Amniotic stem cell (primary cell): ENCODE measurements at regions not wholly inside any gene's neighbourhood (a gene's known extent, or its start where the extent isn't known, plus 50 kb on each side); places are given as distances from the start of the nearest gene placed in this dataset.
"Not testable (repeated sequence)": the region's sequence is repeated elsewhere in the genome, so short reads cannot be mapped to it uniquely, and the experiment has no call there.

ENCODE experiments used
- DNase-seq: peaks from one replicate; lab custom pipeline; 2025; lab: John Stamatoyannopoulos, UW

DNA sequence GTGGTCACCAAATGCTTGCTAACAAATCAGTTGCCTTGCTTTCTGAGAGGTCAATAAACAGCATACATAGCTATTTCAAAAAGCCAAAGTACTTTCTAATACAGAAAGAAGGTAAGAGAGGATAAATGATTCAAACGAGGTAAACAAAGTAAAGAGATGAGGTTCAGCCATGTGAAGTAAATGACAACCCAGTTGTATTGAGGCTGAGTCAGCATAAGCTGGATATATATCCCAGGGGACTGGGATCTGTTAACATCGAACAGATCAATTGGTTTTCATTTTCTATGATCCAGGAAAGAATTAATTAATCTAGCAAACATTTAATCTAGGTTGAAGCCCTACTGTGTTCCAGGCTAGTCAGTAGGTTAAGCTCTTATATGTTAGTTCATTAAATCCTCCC, 97.3 kb upstream of the GRIA3 start:
- no peak for DNase-seq

DNA sequence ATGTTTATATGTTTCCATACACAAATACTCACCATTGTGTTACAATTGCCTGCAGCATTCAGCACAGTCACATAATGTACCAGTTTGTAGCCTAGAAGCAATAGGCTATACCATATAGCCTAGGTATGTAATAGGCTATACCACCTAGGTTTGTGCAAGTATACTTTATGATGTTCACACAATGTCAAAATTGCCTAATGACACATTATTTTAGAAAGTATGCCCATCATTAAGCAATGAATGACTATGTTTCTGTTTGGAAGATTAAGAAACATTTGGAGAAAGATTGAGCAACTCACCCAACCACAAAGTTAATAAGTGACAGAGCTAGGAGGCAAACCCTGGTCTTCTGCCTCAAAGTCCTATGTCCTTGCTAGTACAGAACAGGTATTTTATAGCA, 96.8 kb upstream of the GRIA3 start:
- DNase-seq, result no peak

DNA sequence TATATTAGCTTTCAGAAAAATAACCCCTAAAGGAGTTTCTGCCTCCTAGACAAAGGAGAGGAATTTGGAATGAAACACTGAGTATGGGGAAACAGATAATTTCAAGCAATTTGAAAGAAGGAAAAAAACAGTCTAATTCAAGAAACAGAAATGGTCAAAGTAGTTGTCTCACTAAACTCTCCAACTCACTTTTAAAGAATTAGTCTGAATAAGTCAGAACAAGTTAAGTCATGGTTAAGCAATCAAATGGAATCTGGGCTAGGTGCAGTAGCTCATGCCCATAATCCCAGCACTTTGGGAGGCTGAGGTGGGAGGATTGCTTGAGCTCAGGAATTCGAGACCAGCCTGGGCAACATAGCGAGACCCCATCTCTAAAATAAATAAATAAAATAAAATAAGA, 95.7 kb upstream of the GRIA3 start:
- DNase-seq, result no peak

DNA sequence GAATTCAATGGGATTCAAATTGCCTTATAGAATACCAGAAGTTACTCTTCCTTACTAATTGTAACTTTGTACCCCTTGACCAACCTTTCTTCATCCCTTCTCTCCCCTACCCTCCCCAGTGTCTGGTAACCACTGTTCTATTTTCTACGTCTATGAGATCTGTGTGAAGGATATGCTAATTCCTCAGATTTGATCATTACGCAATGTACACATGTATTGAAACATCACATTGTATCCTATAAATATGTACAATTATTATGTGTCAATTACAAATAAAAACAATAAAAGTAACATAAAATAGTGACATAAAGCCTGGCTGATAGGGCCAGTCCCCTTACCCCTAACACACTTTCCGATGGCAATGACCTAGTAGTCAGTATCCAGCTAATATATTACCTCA, 95.1 kb upstream of the GRIA3 start:
- DNase-seq, result no peak

DNA sequence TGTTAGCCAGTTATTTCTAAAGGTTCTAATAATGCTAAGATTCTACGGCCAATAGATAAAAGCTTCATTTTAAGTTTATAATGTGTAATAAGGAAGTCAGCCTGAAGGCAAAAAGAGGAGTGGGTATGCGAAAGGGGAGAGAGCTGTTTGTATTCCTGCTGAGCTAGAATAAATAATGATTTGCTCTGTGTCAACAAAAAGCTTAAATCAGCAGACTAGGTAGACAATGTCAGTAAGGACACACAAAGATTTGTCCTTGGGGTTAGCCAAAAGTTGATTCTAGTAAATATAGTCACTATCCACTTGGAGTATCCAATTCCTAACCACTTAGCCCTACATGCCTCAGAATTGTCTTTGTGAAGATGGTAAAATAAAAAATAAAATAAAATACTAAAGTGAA, 90.3 kb upstream of the GRIA3 start:
- no peak for DNase-seq

DNA sequence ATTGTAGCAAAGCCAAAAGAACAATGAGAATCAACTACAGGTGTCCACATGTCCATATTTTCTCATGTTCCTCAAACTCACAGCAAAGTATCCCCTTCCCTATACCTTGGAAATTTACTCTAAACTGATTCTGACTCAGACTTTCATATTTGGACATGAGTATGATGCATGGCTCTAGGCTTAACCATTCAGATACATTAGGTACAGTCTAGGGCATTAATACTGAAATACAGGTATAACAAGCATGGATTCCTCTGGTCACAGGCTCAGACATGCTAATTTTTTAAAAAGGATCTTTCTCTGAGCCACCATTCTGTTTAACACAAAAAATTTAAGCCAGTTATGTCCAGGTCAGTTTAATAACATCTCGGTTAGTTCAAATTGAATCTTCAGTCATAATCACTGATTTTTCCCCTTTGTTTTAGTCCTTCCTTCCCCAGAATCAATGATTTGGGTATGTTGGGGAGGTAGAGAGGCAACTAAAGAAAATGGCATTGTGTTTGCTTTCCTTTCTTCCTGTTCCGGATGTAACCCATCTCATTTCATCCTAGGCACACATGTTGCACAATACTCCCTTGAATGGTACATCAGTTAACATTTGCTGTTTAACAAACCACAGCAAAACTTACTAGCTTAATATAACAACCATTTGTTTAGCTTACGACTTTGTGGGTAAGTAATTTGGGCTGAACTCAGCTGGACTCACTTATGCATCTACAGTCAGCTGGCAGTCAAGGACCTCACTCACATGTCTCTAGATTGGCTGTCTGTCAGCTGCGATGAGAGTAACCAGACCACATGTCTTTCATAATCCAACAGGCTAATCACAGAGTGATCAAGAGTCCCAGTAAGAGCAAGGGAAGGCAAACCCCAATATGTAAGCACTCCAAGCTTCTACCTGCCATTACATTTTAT, 75.3 kb upstream of the GRIA3 start:
- DNase-seq, result no peak

DNA sequence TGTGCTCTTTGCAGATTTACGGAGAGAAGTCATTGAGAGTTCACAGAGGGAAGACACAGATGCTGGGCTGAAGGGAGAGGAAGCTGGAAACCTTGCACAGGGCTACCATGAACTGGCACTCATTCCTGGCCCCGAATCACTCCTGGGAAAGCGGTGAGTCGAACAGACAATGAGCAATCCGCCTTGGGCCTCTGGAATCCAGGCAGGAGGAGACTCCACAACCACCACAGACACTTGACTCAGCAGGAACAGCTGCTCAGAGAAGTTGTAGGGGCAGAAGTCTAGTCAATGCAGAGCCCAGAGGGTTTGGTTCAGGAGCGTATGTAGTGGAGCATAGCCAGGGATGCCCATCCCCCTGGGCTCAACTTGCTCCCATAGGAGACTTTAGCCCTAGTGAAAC, 62.8 kb upstream of the GRIA3 start:
- DNase-seq, result no peak

DNA sequence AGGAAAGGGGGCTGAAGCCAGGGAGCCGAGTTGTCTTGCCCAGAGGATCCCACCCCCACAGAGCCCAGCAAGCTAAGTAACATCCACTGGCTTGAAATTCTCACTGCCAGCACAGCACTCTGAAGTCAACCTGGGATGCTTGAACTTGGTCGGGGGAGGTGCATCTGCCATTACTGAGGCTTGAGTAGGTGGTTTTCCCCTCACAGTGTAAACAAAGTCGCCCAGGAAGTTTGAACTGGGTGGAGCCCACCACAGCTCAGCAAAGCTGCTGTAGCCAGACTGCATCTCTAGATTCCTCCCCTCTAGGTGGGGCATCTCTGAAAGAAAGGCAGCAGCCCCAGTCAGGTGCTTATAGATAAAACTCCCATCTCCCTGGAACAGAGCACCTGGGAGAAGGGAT, 54.3 kb upstream of the GRIA3 start:
- not testable (repeated sequence) for DNase-seq
